Effector memory CD8-positive, alpha-beta T cell (primary cell): ENCODE measurements at regions not wholly inside any gene's neighbourhood (a gene's known extent, or its start where the extent isn't known, plus 50 kb on each side); places are given as distances from the start of the nearest gene placed in this dataset.
"Not testable (repeated sequence)": the region's sequence is repeated elsewhere in the genome, so short reads cannot be mapped to it uniquely, and the experiment has no call there.

Experiments
- ATAC-seq: fragments of 150-1000 bp; cut with Tn5 transposase; replicated peaks from 2 replicates; pipeline ENCODE4 v1.10.0; 2021; ENCODE audit warnings: mild to moderate bottlenecking, moderate library complexity
- DNase-seq, 3 experiments: peaks; one replicate each; pipeline ENCODE4 v3.0.0; 2021
- H3K27ac Mint-ChIP-seq, 2 donors: one replicate each; pipeline ENCODE4 v1.8.0; 2022; ENCODE audit warnings: mild to moderate bottlenecking in 2 of 2, mixed read lengths in 2 of 2, moderate library complexity in 2 of 2
- H3K27me3 Mint-ChIP-seq, 2 donors: one replicate each; pipeline ENCODE4 v1.8.0; 2022; ENCODE audit warnings: mixed read lengths in 2 of 2
- H3K36me3 Mint-ChIP-seq: one replicate; pipeline ENCODE4 v1.8.0; 2022; ENCODE audit warnings: mild to moderate bottlenecking, moderate library complexity, mixed read lengths; ENCODE audit not compliant: insufficient read depth
- H3K4me1 Mint-ChIP-seq, 2 donors: one replicate each; pipeline ENCODE4 v1.8.0; 2022; ENCODE audit warnings: low read depth in 2 of 2, mixed read lengths in 2 of 2
- H3K4me3 Mint-ChIP-seq, 2 donors: one replicate each; pipeline ENCODE4 v1.8.0; 2022; ENCODE audit warnings: mild to moderate bottlenecking in 2 of 2, mixed read lengths in 2 of 2, moderate library complexity in 2 of 2
- H3K9me3 Mint-ChIP-seq, 2 donors: one replicate each; pipeline ENCODE4 v1.8.0; 2022; ENCODE audit warnings: mixed read lengths in 2 of 2

DNA sequence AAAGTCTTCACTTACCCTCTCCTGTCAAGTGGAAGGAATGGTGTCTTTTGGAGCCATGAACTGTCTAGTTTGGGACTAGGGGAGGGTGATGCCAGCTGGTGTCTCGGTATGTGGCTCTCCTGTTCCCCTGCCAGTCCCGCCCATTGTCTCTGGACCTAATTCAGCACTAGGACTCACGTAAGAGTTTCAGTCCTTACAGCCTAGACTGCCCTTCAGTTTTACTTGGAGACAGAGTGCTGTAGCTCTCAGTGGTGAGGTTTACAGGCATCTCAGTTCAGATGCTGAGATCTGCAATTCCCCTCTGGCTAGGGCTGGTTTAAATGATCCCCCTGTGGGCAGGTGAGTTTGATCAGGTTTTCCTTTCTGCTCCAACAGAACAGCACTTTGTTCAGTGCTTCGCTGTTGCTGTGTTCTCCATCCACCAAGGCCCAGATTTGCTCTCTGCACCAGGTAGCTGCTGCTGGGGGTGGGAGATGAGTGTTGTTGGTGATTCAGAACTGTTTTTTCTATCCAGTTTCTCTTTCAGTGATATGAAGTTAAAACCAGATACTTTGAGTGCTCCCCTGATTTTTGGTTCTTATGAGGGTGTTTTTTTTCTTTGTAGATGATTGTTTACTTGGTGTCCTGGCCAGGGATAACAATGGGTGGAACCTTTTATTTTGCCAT, 198.3 kb upstream of the RNPC3 start:
- H3K4me1 Mint-ChIP-seq, result no peaks in the 10 kb centered on the region
- H3K36me3 Mint-ChIP-seq, result no peaks in the 10 kb centered on the region
- H3K4me3 Mint-ChIP-seq, result no peak overlapping the region
- no peak overlapping the region for H3K27ac Mint-ChIP-seq
- H3K9me3 Mint-ChIP-seq, result peaks cover 9 to 11% of the 10 kb centered on the region in 2 donors
- H3K27me3 Mint-ChIP-seq, result no peaks in the 10 kb centered on the region
- ATAC-seq (no peak), DNase-seq (no peak)

- DNase-seq (no peak), ATAC-seq (no peak)
- no peaks in the 10 kb centered on the region for H3K36me3 Mint-ChIP-seq
- H3K4me3 Mint-ChIP-seq, result no peak overlapping the region
- no peak overlapping the region for H3K27ac Mint-ChIP-seq
- H3K9me3 Mint-ChIP-seq, result peaks cover 11 to 17% of the 10 kb centered on the region in 2 donors
- H3K27me3 Mint-ChIP-seq, result no peaks in the 10 kb centered on the region
- H3K4me1 Mint-ChIP-seq, result no peaks in the 10 kb centered on the region
Observed at GRCh38 chr1:103326595-103326994, 198.9 kb upstream of the RNPC3 start.

DNA sequence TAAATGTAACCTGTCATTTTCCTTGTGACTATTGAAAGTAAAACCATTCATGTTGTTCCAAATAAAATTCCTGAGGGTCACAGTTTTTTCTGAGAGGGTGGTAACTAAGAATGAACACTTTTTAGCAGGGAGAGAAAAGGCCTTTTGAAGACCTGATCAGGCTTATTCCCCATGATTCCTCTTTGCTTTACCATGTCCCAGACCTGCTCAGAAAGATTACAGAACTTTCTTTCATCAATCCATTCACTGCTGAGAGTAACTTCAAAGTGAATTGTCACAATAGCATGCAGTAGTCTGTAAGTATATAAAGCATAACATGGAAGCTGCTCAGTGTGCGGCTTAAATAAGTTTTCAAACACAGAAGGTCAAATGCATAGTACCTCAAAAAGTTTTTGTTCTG, 201.5 kb upstream of the COL11A1 start:
- Mint-ChIP-seq H3K4me3 (no peak overlapping the region), H3K9me3 (no peaks in the 10 kb centered on the region), H3K27ac (no peak overlapping the region), H3K4me1 (no peaks in the 10 kb centered on the region), H3K36me3 (no peaks in the 10 kb centered on the region), H3K27me3 (no peaks in the 10 kb centered on the region)
- DNase-seq (no peak), ATAC-seq (no peak)

- H3K4me1 Mint-ChIP-seq, result no peaks in the 10 kb centered on the region
- H3K27me3 Mint-ChIP-seq, result no peaks in the 10 kb centered on the region
- H3K4me3 Mint-ChIP-seq, result no peak overlapping the region
- no peak for ATAC-seq
- DNase-seq, result no peak
- H3K27ac Mint-ChIP-seq, result no peak overlapping the region
- no peaks in the 10 kb centered on the region for H3K36me3 Mint-ChIP-seq
- no peaks in the 10 kb centered on the region for H3K9me3 Mint-ChIP-seq
Observed at GRCh38 chr1:103307751-103308150, 199.4 kb upstream of the COL11A1 start.

DNA sequence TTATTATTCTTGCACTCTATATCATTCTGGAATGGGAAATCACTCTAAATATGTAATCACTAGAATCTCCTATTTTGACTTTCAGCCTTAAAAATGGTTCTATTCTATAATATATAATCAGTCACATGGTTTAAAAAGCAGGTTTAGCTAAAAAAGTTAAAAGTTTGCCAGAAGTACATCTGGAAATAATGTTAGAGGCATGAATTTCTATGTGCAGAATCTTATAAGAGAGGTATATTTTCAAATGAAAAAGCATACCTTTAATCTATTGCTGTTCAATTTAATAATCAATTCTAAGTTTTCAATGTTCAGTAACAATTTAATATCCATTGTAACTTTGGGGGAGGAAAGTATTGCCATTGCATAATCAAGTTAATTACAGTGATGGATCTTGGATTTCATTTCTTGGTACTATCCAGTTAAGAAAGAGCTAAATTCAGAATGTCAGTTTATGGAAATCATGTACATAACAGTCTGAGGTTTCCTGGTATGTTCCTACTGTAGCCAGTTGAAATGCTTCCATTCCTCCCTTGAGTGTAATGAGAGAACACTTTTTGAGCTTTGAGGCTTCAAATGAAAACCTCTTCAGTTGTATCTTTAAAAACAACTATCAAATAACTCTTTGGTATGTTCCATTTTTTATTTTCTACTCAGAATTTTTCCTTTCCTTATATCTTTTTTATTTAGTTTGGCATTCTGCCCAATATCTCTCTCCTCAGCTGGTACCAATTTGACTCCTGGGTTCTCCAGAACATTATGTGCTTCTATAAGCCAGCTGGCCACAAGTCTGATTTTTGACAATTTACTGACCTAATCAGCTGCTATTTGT, 175.7 kb upstream of the COL11A1 start:
- Mint-ChIP-seq H3K27me3 (no peaks in the 10 kb centered on the region), H3K4me3 (no peak overlapping the region), H3K9me3 (peaks cover 2 to 4% of the 10 kb centered on the region in 2 donors), H3K36me3 (no peaks in the 10 kb centered on the region), H3K27ac (no peak overlapping the region), H3K4me1 (no peaks in the 10 kb centered on the region)
- ATAC-seq (no peak), DNase-seq (no peak)

- ATAC-seq, result no peak
- no peak overlapping the region for H3K27ac Mint-ChIP-seq
- H3K9me3 Mint-ChIP-seq, result peaks cover 0 to 2% of the 10 kb centered on the region in 2 donors
- H3K36me3 Mint-ChIP-seq, result no peaks in the 10 kb centered on the region
- H3K27me3 Mint-ChIP-seq, result no peaks in the 10 kb centered on the region
- no peaks in the 10 kb centered on the region for H3K4me1 Mint-ChIP-seq
- H3K4me3 Mint-ChIP-seq, result no peak overlapping the region
- DNase-seq, result no peak
Observed at GRCh38 chr1:103283371-103283770, 175.0 kb upstream of the COL11A1 start.

- peaks cover 4 to 5% of the 10 kb centered on the region in 2 donors for H3K9me3 Mint-ChIP-seq
- H3K27ac Mint-ChIP-seq, result no peak overlapping the region
- ATAC-seq (no peak), DNase-seq (no peak)
- no peaks in the 10 kb centered on the region for H3K36me3 Mint-ChIP-seq
- H3K4me3 Mint-ChIP-seq, result no peak overlapping the region
- no peaks in the 10 kb centered on the region for H3K4me1 Mint-ChIP-seq
- no peaks in the 10 kb centered on the region for H3K27me3 Mint-ChIP-seq
Observed at GRCh38 chr1:103275725-103276124, 167.4 kb upstream of the COL11A1 start.

- Mint-ChIP-seq H3K4me1 (no peaks in the 10 kb centered on the region), H3K36me3 (no peaks in the 10 kb centered on the region), H3K9me3 (peaks cover 5 to 9% of the 10 kb centered on the region in 2 donors), H3K27ac (no peak overlapping the region), H3K27me3 (no peaks in the 10 kb centered on the region), H3K4me3 (no peak overlapping the region)
- no peak for ATAC-seq
- DNase-seq, result no peak
Observed at GRCh38 chr1:103274886-103275285, 166.6 kb upstream of the COL11A1 start.

- Mint-ChIP-seq H3K9me3 (peaks cover 5 to 12% of the 10 kb centered on the region in 2 donors), H3K27me3 (no peaks in the 10 kb centered on the region), H3K4me3 (no peak overlapping the region), H3K36me3 (no peaks in the 10 kb centered on the region), H3K27ac (no peak overlapping the region), H3K4me1 (no peaks in the 10 kb centered on the region)
- no peak for ATAC-seq
- DNase-seq, result no peak
Observed at GRCh38 chr1:103273106-103273505, 164.8 kb upstream of the COL11A1 start.

- peaks cover 4 to 17% of the 10 kb centered on the region in 2 donors for H3K9me3 Mint-ChIP-seq
- H3K27me3 Mint-ChIP-seq, H3K36me3 Mint-ChIP-seq, ATAC-seq, DNase-seq, H3K27ac Mint-ChIP-seq, H3K4me1 Mint-ChIP-seq, H3K4me3 Mint-ChIP-seq: not testable (repeated sequence)
Observed at GRCh38 chr1:103271471-103271870, 163.1 kb upstream of the COL11A1 start.

DNA sequence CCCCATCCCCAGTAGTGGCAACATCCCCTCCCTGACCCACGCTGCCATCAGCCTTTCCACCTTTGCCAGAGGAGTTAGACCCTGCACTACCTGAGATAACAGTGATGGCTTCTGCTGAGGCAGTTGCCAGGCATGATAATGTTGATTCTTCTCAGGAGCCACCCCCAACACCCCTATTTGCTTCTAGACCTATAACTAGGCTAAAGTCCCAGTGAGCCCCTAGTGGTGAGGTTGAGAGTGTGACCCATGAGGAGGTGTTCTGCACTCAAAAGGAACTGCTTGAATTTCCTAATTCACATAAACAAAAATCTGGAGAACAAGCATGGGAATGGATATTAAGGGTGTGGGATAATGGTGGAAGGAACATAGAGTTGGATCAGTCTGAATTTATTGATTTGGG, 159.6 kb upstream of the COL11A1 start:
- H3K36me3 Mint-ChIP-seq, result no peaks in the 10 kb centered on the region
- no peaks in the 10 kb centered on the region for H3K27me3 Mint-ChIP-seq
- H3K9me3 Mint-ChIP-seq, result peaks cover 5 to 17% of the 10 kb centered on the region in 2 donors
- no peak overlapping the region for H3K27ac Mint-ChIP-seq
- H3K4me1 Mint-ChIP-seq, result no peaks in the 10 kb centered on the region
- no peak for DNase-seq
- no peak overlapping the region for H3K4me3 Mint-ChIP-seq
- no peak for ATAC-seq

GRCh38 chr1:103267266-103267665, 158.9 kb upstream of the COL11A1 start:
- no peak for ATAC-seq
- H3K36me3 Mint-ChIP-seq, result no peaks in the 10 kb centered on the region
- H3K9me3 Mint-ChIP-seq, result peaks cover 5 to 17% of the 10 kb centered on the region in 2 donors

GRCh38 chr1:103266036-103266435, 157.7 kb upstream of the COL11A1 start:
- Mint-ChIP-seq H3K4me3 (no peak overlapping the region), H3K4me1 (no peaks in the 10 kb centered on the region), H3K36me3 (no peaks in the 10 kb centered on the region), H3K27me3 (no peaks in the 10 kb centered on the region), H3K9me3 (peaks cover 5 to 16% of the 10 kb centered on the region in 2 donors), H3K27ac (no peak overlapping the region)
- no peak for ATAC-seq
- DNase-seq, result no peak

More at GRCh38 chr1:103267266-103267665, 158.9 kb upstream of the COL11A1 start:
- Mint-ChIP-seq H3K27ac (no peak overlapping the region), H3K4me1 (no peaks in the 10 kb centered on the region), H3K27me3 (no peaks in the 10 kb centered on the region), H3K4me3 (no peak overlapping the region)
- DNase-seq, result no peak

DNA sequence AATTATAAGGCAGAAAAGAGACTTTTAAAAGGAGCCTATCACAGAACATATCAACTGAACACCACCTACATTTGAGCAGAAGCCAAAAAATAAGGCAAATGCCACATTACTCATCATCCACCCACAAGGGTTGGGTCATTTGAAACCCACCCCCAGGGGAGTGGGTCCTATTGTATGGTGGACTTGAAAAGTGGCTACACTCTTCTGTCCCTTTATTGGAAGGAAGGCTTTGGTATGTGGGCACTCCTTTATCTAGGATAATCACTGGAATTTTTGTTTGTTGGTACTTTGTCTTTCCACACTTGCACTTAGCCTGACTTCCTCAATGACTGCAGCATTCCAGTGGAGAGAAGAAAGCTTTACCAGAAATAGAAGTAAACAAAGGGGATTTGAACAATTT, 157.2 kb upstream of the COL11A1 start:
- DNase-seq (no peak), ATAC-seq (no peak)
- H3K27me3 Mint-ChIP-seq, result no peaks in the 10 kb centered on the region
- H3K9me3 Mint-ChIP-seq, result peaks cover 1 to 11% of the 10 kb centered on the region in 2 donors
- H3K36me3 Mint-ChIP-seq, result no peaks in the 10 kb centered on the region
- H3K4me3 Mint-ChIP-seq, result no peak overlapping the region
- no peaks in the 10 kb centered on the region for H3K4me1 Mint-ChIP-seq
- H3K27ac Mint-ChIP-seq, result no peak overlapping the region
